ENCODE measurements at regions not wholly inside any gene's neighbourhood (a gene's known extent, or its start where the extent isn't known, plus 50 kb on each side); places are given as distances from the start of the nearest gene placed in this dataset.

DNA sequence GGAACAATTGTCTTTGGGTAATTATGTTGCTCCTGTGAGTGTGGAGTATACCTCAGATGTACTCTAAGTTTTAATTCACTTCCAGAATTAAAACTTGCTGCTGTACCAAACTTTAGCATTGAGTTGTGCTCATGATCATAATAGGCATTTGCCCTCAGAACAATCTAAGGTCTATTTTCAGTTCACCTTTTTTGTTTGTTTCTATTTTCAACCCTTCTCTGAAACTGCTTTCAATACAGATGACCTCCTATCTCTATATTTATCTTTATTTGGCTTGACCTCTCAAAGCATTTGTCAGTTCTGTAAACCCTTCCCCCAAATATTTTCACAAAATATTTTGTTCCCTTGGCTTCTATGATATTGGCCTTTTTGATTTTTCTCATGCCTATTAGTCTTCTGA is 873.0 kb downstream of the OLFM4 start:
- DNase-seq: no peak

DNA sequence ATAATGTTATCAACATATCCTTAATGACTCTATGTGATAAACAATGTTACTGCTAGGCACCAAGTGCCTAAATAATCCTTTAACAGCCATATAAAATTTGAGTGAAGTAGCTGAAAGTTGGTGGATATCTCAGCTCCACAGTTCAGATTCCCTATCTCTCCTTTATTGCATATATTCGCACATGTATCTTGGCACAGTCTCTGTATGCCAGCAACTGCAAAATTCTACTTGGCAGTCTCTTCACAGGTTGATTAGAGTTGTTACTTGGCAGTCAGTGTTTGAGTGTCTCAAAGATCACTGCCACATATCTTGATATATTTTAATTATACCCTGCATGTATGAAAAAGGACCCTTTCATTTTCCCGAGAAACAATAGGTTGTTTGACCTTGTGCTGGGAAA is 879.3 kb downstream of the OLFM4 start:
- DNase-seq: no peak

DNA sequence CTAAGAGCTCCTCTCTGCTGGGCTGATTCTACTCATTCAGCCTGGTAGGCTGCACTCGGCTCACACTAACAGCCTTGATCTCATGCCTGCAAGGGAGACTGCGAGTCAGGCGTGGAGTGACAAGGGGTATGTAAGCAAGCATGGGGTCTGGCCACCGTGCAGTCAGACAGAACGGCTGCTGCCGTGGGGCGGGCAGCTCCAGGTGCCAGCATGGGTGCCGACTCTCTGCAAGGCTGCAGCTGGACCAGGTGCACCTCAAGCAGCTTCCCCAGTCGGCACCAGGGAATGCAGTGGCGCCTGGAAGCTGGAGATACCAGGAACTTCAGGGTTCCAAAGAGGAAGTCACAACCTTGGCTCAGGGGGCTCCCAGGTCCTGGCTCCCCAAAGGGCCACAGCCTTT is 892.3 kb downstream of the OLFM4 start:
- no peak for DNase-seq

DNA sequence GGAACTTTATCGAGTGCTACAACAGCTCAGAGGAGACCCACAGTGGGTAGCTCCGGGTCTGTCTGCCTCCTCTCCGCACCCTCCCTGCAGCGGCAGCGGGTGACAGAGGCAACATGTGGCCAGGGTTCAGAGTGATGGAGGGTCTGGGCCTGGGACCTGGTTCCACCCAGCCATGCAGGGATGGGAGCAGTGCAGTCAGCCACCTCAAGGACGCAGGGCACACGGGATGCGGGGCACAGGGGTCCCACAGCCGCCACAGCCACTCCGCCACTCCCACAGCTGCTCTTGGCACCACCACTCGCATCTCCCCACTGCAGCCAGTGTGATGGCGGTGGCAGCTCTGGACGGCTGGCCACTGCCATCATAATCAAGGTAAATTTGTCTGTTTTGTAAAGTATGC is 892.9 kb downstream of the OLFM4 start:
- no peak for DNase-seq

DNA sequence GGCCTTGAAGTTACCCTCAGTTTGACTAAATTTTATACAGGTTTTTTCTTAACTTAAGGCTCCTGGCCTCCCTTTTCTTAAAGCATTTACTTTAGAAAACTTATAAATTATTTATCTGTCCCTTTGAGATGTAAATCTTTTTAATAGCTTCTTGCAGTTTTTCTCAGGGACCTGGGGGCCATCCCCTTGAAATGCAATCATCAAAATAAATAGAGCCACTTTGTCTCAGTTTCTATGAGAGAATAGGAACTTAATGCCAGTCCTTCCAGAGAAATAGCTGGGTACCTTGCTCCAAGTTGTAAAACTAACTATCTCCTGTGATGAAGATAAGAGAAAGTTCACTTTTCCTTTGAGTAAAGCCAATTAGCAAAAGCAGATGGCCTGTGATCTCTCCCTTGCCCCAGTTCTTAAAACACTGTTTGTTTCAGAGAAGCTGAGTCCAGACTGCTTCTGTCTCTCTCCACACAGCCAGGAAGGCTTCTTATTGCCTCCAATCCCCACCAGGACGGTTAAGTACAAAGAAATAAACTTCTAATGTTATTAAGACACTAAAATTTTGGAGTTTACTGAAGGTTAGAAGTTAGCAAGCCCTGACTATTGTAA is 913.1 kb downstream of the OLFM4 start:
- DNase-seq: no peak

DNA sequence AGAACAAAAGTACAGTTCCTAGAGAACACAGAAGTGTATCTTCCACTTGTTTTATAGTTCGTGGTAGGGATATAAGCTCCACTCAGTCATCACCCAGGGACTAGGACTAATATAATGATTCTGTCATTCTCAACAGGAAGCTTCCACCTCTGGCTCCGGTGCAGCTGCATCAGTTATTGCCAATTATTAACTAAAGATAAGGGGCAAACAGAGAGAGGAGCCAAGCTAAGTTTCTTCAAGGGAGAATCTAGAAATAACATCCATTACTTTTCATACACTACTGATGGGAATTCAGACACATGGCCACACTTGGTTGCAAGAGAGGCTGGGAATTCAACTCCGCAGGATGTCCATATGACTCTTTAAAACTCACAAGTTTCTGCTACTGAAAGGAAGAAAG is 917.9 kb downstream of the OLFM4 start:
- no peak for DNase-seq

DNA sequence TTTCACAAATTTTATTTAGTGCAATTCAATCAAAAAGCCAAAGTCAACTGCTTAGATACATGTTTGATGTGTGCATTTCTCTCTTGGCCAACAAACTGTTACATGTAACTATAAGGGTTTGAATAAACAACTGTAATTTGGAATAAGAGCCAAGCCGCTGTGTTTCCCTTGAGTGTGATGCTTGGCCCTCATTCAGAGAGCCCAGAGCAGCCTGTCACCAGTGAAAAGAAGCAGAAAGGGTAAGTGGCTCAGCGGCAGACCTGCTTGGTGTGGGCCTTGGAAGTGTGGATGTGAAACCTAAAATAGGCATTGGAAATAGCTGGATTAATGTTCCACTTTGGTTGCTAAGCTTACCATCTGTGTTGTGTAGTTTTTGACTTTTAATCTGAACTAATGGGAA is 924.6 kb downstream of the OLFM4 start:
- DNase-seq: no peak
